Activated T-helper 1 cell treated with anti-CD3 and anti-CD28 coated beads, Interleukin-12 subunit alpha, Interleukin-12 subunit beta, Interleukin-2, Interleukin-4 antibody, amounts not matched to agents 30 ng/mL and 10 ng/mL and 1 ng/mL, durations not matched to agents 14 hours and 24 hours and 36 hours (primary cell): ENCODE measurements at regions not wholly inside any gene's neighbourhood (a gene's known extent, or its start where the extent isn't known, plus 50 kb on each side); places are given as distances from the start of the nearest gene placed in this dataset.

Source experiments
- DNase-seq: peaks from one replicate; pipeline ENCODE4 v3.0.0; 2021; ENCODE audit warnings: low spot score
- H3K27ac Mint-ChIP-seq: one replicate; pipeline ENCODE4 v1.8.0; 2021; ENCODE audit warnings: mild to moderate bottlenecking, mixed read lengths
- H3K27me3 Mint-ChIP-seq: one replicate; pipeline ENCODE4 v1.8.0; 2022; ENCODE audit warnings: mild to moderate bottlenecking, moderate library complexity, mixed read lengths; ENCODE audit not compliant: insufficient read depth
- H3K36me3 Mint-ChIP-seq: one replicate; pipeline ENCODE4 v1.8.0; 2021; ENCODE audit warnings: low read depth, mixed read lengths
- H3K4me1 Mint-ChIP-seq: one replicate; pipeline ENCODE4 v1.8.0; 2021; ENCODE audit warnings: low read depth, mixed read lengths
- H3K4me3 Mint-ChIP-seq: one replicate; pipeline ENCODE4 v1.8.0; 2021; ENCODE audit warnings: mild to moderate bottlenecking, moderate library complexity, mixed read lengths
- H3K9me3 Mint-ChIP-seq: one replicate; pipeline ENCODE4 v1.8.0; 2021; ENCODE audit warnings: mixed read lengths
- intact Hi-C: fragments of 100-400 bp; cut with micrococcal nuclease; formaldehyde crosslinking; loops from one replicate; pipeline ENCODE4 v1.15.1; 2024

- no peak overlapping the region for H3K27ac Mint-ChIP-seq
- DNase-seq: no peak
- peaks cover 3% of the 10 kb centered on the region for H3K9me3 Mint-ChIP-seq
- H3K4me3 Mint-ChIP-seq: no peak overlapping the region
- H3K36me3 Mint-ChIP-seq: no peaks in the 10 kb centered on the region
- intact Hi-C loops: loop anchor here (5.0 kb wide), 3 partner anchors 623 to 723 kb away; no protein-coding TSS in a partner anchor
- peaks cover 22% of the 10 kb centered on the region for H3K27me3 Mint-ChIP-seq
- H3K4me1 Mint-ChIP-seq: no peaks in the 10 kb centered on the region
These were observed 185.4 kb upstream of the TANK start for GRCh38 chr2:160974803-160975202.

- Mint-ChIP-seq H3K27ac (no peak overlapping the region), H3K27me3 (peaks cover 27% of the 10 kb centered on the region), H3K4me1 (no peaks in the 10 kb centered on the region), H3K36me3 (no peaks in the 10 kb centered on the region), H3K9me3 (peaks cover 3% of the 10 kb centered on the region), H3K4me3 (no peak overlapping the region)
- intact Hi-C loops: no loop called here
- no peak for DNase-seq
These were observed 183.4 kb upstream of the TANK start for GRCh38 chr2:160976797-160977196.

- Mint-ChIP-seq H3K4me3 (no peak overlapping the region), H3K27ac (no peak overlapping the region), H3K27me3 (peaks cover 30% of the 10 kb centered on the region), H3K9me3 (peaks cover 3% of the 10 kb centered on the region), H3K36me3 (no peaks in the 10 kb centered on the region), H3K4me1 (no peaks in the 10 kb centered on the region)
- intact Hi-C loops: no loop called here
- no peak for DNase-seq
These were observed 182.9 kb upstream of the TANK start for GRCh38 chr2:160977376-160977775.

GRCh38 chr2:160977854-160978253 lies 182.4 kb upstream of the TANK start:
- H3K9me3 Mint-ChIP-seq: peaks cover 3% of the 10 kb centered on the region
- DNase-seq: no peak
- no peak overlapping the region for H3K4me3 Mint-ChIP-seq
- intact Hi-C loops: no loop called here
- H3K36me3 Mint-ChIP-seq: no peaks in the 10 kb centered on the region
- H3K4me1 Mint-ChIP-seq: no peaks in the 10 kb centered on the region
- H3K27ac Mint-ChIP-seq: no peak overlapping the region
- H3K27me3 Mint-ChIP-seq: peaks cover 26% of the 10 kb centered on the region

GRCh38 chr2:160984426-160985077 lies 175.7 kb upstream of the TANK start:
- H3K9me3 Mint-ChIP-seq: no peaks in the 10 kb centered on the region
- DNase-seq: no peak
- H3K4me3 Mint-ChIP-seq: no peak overlapping the region
- no peaks in the 10 kb centered on the region for H3K4me1 Mint-ChIP-seq
- no peak overlapping the region for H3K27ac Mint-ChIP-seq
- H3K36me3 Mint-ChIP-seq: no peaks in the 10 kb centered on the region
- intact Hi-C loops: no loop called here
- H3K27me3 Mint-ChIP-seq: peaks cover 27% of the 10 kb centered on the region

- peaks cover 11% of the 10 kb centered on the region for H3K4me1 Mint-ChIP-seq
- H3K4me3 Mint-ChIP-seq: no peak overlapping the region
- H3K27me3 Mint-ChIP-seq: peaks cover 7% of the 10 kb centered on the region
- H3K9me3 Mint-ChIP-seq: no peaks in the 10 kb centered on the region
- no peak for DNase-seq
- H3K36me3 Mint-ChIP-seq: no peaks in the 10 kb centered on the region
- H3K27ac Mint-ChIP-seq: no peak overlapping the region
- intact Hi-C loops: loop anchor here (5.0 to 10.0 kb wide), 3 partner anchors 285 to 765 kb away; no protein-coding TSS in a partner anchor
These were observed 170.4 kb upstream of the TANK start for GRCh38 chr2:160989778-160990177.

GRCh38 chr2:160993654-160994061 lies 166.6 kb upstream of the TANK start:
- intact Hi-C loops: loop anchor here (1.0 to 10.0 kb wide), 7 partner anchors 70 to 883 kb away; no protein-coding TSS in a partner anchor
- H3K27ac Mint-ChIP-seq: no peak overlapping the region
- peaks cover 2% of the 10 kb centered on the region for H3K27me3 Mint-ChIP-seq

GRCh38 chr2:160994141-160995002 lies 165.9 kb upstream of the TANK start:
- intact Hi-C loops: loop anchor here (1.0 to 10.0 kb wide), 7 partner anchors 69 to 884 kb away; no protein-coding TSS in a partner anchor
- H3K9me3 Mint-ChIP-seq: no peaks in the 10 kb centered on the region
- peak; percentile 57 for DNase-seq
- peaks cover 11% of the 10 kb centered on the region for H3K4me1 Mint-ChIP-seq
- no peak overlapping the region for H3K4me3 Mint-ChIP-seq
- H3K27me3 Mint-ChIP-seq: peaks cover 2% of the 10 kb centered on the region
- no peaks in the 10 kb centered on the region for H3K36me3 Mint-ChIP-seq
- H3K27ac Mint-ChIP-seq: no peak overlapping the region

More at GRCh38 chr2:160993654-160994061, 166.6 kb upstream of the TANK start:
- no peaks in the 10 kb centered on the region for H3K9me3 Mint-ChIP-seq
- no peaks in the 10 kb centered on the region for H3K36me3 Mint-ChIP-seq
- H3K4me1 Mint-ChIP-seq: peaks cover 11% of the 10 kb centered on the region
- H3K4me3 Mint-ChIP-seq: no peak overlapping the region
- DNase-seq: no peak

- Mint-ChIP-seq H3K4me1 (peaks cover 11% of the 10 kb centered on the region), H3K27ac (no peak overlapping the region), H3K27me3 (peaks cover 3% of the 10 kb centered on the region), H3K36me3 (no peaks in the 10 kb centered on the region), H3K9me3 (no peaks in the 10 kb centered on the region), H3K4me3 (no peak overlapping the region)
- DNase-seq: no peak
- intact Hi-C loops: loop anchor here (10.0 kb wide), 2 partner anchors 278 to 772 kb away; no protein-coding TSS in a partner anchor
These were observed 163.6 kb upstream of the TANK start for GRCh38 chr2:160996584-160996983.

GRCh38 chr2:161004379-161004778 lies 155.8 kb upstream of the TANK start:
- no peak for DNase-seq
- Mint-ChIP-seq H3K27me3 (peaks cover 14% of the 10 kb centered on the region), H3K9me3 (no peaks in the 10 kb centered on the region), H3K27ac (no peak overlapping the region), H3K4me1 (no peaks in the 10 kb centered on the region), H3K4me3 (no peak overlapping the region), H3K36me3 (no peaks in the 10 kb centered on the region)
- intact Hi-C loops: no loop called here

GRCh38 chr2:161005170-161005569 lies 155.1 kb upstream of the TANK start:
- Mint-ChIP-seq H3K27me3 (peaks cover 14% of the 10 kb centered on the region), H3K36me3 (no peaks in the 10 kb centered on the region), H3K27ac (no peak overlapping the region), H3K4me3 (no peak overlapping the region), H3K4me1 (no peaks in the 10 kb centered on the region), H3K9me3 (no peaks in the 10 kb centered on the region)
- intact Hi-C loops: no loop called here
- no peak for DNase-seq

GRCh38 chr2:161008311-161008710 lies 151.9 kb upstream of the TANK start:
- Mint-ChIP-seq H3K27ac (no peak overlapping the region), H3K27me3 (peaks cover 9% of the 10 kb centered on the region), H3K4me1 (no peaks in the 10 kb centered on the region), H3K36me3 (no peaks in the 10 kb centered on the region), H3K9me3 (peaks cover 3% of the 10 kb centered on the region), H3K4me3 (no peak overlapping the region)
- no peak for DNase-seq
- intact Hi-C loops: no loop called here

GRCh38 chr2:161010503-161011015 lies 149.7 kb upstream of the TANK start:
- H3K4me3 Mint-ChIP-seq: no peak overlapping the region
- DNase-seq: no peak

More at GRCh38 chr2:161010503-161011015, 149.7 kb upstream of the TANK start:
- no peaks in the 10 kb centered on the region for H3K4me1 Mint-ChIP-seq
- peaks cover 16% of the 10 kb centered on the region for H3K9me3 Mint-ChIP-seq
- intact Hi-C loops: no loop called here
- no peak overlapping the region for H3K27ac Mint-ChIP-seq
- H3K36me3 Mint-ChIP-seq: peaks cover 2% of the 10 kb centered on the region
- no peaks in the 10 kb centered on the region for H3K27me3 Mint-ChIP-seq
